Gastrocnemius medialis (tissue), 4 donors: ENCODE measurements at regions not wholly inside any gene's neighbourhood (a gene's known extent, or its start where the extent isn't known, plus 50 kb on each side); places are given as distances from the start of the nearest gene placed in this dataset.

ENCODE experiments used
- POLR2A ChIP-seq, 2 donors: fragments of 450-650 bp; IDR thresholded peaks; one replicate each; pipeline ENCODE4 v1.6.1; 2017; ENCODE audit warnings: antibody characterized with exemption in 2 of 2, mild to moderate bottlenecking in 2 of 2, moderate library complexity in 2 of 2
- TF ChIP-seq, protein P1 (sequence below), 5 experiments: fragments of 450-650 bp in 3 of 5; fragments of 200-600 bp in 2 of 5; sonication (generic) in 2 of 5; IDR thresholded peaks in 4 of 5; conservative IDR thresholded peaks in 1 of 5; 1 replicate in 4 of 5; 2 replicates in 1 of 5; pipeline ENCODE4 v1.5.1; 2016 to 2019; ENCODE audit warnings: antibody characterized with exemption in 5 of 5, mild to moderate bottlenecking in 3 of 5, moderate library complexity in 3 of 5

DNA sequence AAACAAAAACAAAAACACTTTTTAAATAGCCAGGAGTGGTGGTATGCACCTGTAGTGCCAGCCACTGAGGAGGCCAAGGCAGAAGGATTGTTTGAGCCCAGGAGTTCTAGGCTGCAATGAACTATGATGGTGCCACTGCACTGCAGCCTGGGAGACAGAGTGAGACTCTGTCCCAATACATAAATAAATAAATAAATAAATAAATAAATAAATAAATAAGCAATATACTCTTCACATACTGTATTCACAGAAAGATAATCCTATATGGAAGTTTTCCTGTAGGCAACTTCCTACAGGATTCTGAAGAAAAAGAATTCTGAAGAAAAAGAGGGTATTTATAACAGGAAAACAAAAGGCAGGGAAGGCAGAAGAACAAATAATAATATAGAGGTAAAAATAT is 293.3 kb upstream of the GRIA3 start:
- TF ChIP-seq, protein P1, sequence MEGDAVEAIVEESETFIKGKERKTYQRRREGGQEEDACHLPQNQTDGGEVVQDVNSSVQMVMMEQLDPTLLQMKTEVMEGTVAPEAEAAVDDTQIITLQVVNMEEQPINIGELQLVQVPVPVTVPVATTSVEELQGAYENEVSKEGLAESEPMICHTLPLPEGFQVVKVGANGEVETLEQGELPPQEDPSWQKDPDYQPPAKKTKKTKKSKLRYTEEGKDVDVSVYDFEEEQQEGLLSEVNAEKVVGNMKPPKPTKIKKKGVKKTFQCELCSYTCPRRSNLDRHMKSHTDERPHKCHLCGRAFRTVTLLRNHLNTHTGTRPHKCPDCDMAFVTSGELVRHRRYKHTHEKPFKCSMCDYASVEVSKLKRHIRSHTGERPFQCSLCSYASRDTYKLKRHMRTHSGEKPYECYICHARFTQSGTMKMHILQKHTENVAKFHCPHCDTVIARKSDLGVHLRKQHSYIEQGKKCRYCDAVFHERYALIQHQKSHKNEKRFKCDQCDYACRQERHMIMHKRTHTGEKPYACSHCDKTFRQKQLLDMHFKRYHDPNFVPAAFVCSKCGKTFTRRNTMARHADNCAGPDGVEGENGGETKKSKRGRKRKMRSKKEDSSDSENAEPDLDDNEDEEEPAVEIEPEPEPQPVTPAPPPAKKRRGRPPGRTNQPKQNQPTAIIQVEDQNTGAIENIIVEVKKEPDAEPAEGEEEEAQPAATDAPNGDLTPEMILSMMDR (IDR thresholded peaks at IDR 0.05 in 4 of 5, conservative IDR thresholded peaks at IDR 0.05 in 1 of 5), result no peak
- TF ChIP-seq POLR2A (IDR thresholded peaks at IDR 0.05), result no peak
